NCI-H1694 treated with DMSO at 0.1 percent for 48 hours (cell line): ENCODE measurements at regions not wholly inside any gene's neighbourhood (a gene's known extent, or its start where the extent isn't known, plus 50 kb on each side); places are given as distances from the start of the nearest gene placed in this dataset.
"Not testable (repeated sequence)": the region's sequence is repeated elsewhere in the genome, so short reads cannot be mapped to it uniquely, and the experiment has no call there.

ENCODE experiments used
- DNase-seq: peaks from one replicate; lab custom pipeline; 2025; lab: John Stamatoyannopoulos, UW

- no peak for DNase-seq
These were observed 250.9 kb upstream of the SDK2 start for GRCh38 chr17:73895157-73895556.

DNA sequence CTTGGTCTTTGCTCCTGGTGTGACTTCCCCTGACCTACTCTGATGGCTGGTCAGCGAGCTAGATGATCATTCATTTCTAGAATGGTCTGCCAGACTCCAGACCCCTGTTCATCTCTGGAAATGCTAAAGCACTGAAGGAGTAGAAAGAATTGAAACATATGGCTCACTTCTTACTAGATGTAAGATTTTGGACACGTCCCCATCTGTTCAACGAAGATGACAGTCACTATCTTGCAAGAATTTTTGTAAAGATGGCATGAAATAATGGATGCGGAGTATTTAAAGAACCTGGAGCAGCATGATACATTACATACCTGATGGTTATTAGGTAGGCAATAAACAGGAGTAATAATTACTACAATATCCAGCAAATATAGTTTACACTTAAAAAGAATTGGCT, 252.7 kb upstream of the SDK2 start:
- DNase-seq: no peak

- no peak for DNase-seq
These were observed 255.6 kb upstream of the SDK2 start for GRCh38 chr17:73899839-73900238.

DNA sequence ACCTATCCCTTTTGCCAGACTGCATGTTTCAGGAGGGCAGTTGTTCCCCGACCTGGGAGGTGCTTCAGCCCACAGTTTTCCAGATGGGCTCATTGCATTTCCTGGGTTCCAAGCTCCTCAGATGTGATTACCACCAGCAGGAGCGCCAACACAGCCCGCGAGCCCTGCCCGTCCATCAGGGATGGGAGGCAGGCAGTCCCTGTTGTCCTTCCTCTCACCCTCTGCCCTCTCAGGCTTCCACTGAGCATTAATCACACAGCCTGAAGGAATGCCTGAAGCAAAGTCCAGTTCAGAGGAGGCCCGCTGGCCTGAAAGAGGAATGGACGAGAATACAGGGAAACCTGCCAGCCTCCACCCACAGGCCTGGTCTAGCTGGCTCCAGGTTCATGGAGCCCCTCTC, 256.3 kb upstream of the SDK2 start:
- no peak for DNase-seq

- no peak for DNase-seq
These were observed 257.0 kb upstream of the SDK2 start for GRCh38 chr17:73901249-73901648.

DNA sequence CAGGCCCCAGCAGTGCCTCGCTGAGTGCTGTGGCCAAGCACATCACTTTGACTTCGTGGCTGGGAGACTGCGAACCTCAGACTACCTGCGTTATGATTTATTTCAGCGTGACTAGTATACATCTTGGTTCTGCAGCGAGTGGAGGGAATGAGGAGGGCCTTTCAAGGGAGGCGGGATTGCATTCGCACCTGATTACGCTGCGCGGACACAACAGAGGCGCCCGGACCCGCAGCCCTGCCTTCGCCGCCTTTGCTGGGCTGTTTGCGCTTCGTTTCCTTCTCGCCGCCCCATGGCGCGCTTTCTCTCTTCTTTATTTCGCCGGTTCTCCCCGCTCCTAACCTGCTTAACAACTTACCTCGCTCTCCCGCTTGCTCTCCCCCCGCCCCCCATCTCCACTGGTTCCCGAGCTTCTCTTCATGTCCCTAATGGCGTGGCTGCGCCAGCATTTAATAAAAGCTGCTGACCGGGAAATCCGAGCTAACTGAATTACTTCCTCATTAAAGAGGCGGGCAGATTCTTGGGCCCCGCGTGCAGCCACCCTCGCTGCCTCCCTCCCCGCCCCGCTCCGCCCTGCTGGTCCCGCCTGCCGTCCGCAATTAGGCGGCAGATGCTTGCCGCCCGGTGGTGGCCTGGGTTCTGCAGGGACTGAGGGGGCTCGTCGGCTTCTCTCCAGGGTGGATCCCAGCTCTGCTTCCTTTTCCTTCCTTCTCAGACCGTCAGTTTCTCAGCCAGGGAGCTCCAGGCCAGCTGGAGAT, 257.6 kb upstream of the SDK2 start:
- no peak for DNase-seq

DNA sequence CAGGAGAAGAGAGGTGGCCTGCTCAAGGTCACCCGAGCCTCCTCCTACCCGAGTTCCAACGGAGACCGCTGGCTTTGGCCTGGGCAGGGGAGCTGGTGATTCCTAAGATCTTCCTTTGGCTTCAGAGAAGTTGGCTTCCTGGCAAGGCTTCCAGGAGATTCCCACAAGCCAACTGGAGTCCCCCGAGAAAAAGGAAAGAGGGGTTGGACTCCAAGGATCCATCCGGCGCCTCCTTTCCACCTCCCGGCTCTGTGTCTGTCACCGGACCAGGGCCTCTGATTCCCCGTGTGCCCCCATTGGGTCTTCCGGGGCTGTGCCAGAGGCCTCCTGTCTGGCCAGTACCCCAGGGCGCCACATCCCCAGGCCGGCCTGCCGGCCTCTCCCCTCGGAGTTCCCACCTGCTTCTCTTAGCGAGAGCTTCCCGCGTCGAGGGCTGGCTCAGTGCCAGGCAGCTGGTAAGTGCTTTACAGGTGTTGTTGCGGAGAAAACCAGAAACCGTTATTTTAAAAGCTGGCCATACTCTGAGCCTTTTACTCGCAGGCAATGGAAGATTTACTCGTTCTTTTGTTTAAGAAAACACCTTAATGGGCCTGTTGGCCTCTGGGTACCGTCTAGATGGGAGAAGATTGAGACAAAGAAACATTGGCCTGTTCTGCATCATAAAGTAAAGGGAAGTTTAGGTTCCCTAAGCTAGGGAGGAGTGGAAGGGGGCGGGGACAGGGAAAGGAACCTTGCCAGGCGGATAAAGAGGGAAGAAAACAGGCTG, 258.4 kb upstream of the SDK2 start:
- DNase-seq: no peak

DNA sequence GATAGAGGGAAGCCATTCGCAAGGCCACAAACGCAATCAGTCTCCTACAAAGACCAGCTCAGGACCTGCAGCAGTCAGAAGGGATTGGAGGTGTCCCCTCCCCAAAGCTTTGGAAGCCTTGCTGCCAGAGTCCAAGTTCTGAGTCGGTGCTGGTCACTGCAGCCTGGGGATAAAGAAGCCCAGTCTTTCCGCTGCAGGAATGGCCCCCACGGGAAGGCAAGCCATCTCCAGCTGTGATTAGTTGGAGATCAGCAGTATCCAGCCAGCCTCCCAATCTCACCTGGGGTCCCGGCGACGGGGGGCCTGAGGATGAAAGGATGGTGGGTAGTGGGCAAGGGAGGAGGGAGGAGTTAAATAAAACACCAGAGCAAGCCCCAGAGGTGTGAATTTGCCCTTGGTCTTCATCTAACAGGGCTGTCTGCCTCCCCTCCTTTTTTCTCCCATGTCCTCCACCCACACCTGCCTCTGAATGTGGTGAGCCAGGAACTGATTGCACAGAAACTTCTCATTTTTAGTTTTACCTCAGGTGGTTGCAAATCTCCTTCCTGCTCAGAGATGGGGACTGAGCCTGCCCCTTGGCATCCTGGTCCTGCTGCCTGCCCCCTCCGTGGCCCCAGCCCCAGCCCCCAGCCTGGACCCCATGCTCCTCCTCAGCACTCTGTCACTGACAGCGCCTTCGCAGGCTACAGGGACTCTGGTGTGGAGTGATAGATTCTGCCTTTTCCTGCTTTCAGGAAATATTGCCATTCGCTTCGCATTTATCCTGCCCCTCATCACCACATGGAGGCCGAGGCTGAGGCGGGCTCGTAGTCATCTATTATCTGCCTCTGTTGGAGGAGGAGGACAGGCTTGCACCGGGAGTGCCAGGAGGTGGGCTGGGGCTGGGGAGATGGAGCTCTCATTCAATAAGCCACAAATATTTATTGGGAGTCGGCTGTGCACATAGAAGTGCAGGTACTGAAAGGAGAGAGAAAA, 262.9 kb upstream of the SDK2 start:
- no peak for DNase-seq

DNA sequence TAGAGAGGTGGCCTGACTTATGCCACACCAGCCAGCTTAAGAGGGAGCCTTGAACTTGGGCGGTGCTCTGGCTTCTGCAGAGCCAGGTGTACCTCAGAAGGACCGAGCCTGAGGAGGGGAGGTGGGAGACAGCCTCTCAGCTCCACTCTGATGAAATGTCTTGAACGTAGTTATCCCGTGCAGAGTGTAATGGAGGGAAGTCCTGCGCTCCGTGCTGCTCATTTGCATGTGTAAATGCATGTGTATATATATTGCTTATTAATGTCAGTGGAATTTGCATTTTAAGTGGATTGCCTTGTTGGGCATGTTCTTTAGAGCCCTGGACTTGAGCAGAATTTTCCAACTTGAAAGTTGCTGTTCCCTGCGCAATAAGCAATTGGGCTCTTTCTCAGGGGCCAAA, 264.9 kb upstream of the SDK2 start:
- DNase-seq: no peak

- DNase-seq: no peak
These were observed 266.0 kb upstream of the SDK2 start for GRCh38 chr17:73910206-73910605.

GRCh38 chr17:73910821-73911515, 266.7 kb upstream of the SDK2 start:
- DNase-seq: peak; percentile 22

- no peak for DNase-seq
These were observed 267.6 kb upstream of the SDK2 start for GRCh38 chr17:73911726-73912372.

DNA sequence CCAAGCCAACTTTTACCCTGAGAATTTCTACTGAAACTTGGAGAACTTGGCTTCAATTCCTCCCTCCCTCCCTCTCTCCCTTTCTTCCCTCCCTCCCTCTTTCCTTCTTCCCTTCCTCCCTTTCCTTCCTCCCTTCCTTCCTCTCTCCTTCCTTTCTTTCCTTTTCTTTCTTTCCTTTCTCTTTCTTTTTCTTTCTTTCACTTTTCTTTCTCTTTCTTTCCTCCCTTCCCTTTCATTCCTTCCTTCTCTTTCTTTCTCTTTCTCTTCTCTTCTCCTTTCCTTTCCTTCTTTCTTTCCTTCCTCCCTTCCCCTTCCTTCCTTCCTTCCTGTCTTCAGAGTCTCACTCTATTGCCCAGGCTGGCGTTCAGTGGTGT, 268.1 kb upstream of the SDK2 start:
- no peak for DNase-seq

GRCh38 chr17:73914536-73915274, 270.5 kb upstream of the SDK2 start:
- no peak for DNase-seq

DNA sequence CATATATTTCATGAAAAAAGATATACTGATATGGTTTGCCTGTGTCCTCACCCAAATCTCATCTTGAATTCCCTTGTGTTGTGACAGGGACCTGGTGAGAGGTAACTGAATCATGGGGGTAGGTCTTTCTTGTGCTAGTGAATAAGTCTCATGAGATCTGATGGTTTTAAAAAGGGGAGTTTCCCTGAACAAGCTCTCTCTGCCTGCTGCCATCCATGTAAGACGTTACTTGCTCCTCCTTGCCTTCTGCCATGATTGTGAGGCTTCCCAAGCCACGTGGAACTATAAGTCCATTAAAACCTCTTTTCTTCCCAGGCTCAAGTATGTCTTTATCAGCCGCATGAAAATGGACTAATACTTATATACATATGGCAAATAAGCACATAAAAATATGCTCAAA, 274.8 kb upstream of the SDK2 start:
- DNase-seq: not testable (repeated sequence)

DNA sequence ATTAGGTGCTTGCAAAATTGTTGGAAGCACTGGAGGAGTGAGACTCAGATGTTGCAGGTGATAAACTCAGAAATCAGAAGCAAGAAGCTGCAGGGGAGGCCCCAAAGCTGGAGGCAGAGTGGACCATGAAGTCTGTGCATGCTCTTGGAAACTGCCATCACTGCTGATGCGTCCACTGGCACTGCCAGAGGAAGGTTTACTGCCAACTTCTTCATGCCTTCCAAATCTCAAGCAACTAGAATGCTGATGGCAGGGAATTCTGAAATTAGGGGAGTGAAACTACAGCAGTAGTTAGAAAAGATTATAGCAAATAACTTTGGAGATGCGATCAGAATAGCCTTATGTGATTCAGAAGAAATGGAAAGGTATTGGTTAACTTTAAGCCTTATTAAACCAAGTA, 277.1 kb upstream of the SDK2 start:
- DNase-seq: no peak

GRCh38 chr17:73924114-73924908, 279.2 kb upstream of the RPL38 start:
- DNase-seq: no peak

DNA sequence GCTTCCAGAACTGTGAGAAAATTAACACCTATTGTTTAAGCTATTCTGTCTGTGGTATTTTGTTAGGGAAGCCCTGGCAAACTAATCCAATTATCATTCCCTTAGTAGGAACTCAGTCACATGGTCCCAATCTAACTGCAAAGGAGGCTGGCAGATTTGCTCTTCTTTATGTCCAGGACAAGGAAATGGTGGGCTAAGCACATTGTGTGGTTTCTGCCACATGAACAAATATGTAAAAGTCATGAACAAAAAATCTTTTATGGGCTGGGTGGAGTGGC, 278.6 kb upstream of the RPL38 start:
- DNase-seq: no peak

DNA sequence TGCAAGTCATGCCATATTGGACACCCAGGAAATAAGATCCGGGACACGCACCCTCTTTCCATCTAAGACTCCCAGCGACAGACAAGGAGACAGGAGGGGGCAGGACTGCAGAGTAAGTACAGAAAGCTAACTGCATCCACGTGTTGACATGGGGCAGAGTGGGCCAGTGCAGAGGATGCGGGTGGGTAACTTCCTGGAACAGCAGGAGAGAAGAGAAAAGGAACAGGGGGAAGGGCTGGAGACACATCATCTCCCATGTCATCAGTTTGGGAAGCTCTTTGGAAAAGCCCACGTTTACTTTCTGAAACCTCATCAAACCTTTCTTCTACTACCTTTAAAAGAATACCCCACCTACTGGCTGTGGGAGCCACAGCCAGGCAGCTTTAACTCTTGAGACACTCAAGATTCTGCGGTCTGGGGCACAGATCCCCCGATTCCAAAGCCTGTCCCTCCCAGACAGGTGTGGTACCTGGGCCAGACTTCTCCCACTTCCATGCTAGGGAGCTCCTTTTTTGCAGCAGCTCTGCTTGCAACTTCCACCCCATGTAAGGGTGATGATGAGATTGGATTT, 273.5 kb upstream of the RPL38 start:
- no peak for DNase-seq
